ENCODE measurements at regions not wholly inside any gene's neighbourhood (a gene's known extent, or its start where the extent isn't known, plus 50 kb on each side); places are given as distances from the start of the nearest gene placed in this dataset.

DNA sequence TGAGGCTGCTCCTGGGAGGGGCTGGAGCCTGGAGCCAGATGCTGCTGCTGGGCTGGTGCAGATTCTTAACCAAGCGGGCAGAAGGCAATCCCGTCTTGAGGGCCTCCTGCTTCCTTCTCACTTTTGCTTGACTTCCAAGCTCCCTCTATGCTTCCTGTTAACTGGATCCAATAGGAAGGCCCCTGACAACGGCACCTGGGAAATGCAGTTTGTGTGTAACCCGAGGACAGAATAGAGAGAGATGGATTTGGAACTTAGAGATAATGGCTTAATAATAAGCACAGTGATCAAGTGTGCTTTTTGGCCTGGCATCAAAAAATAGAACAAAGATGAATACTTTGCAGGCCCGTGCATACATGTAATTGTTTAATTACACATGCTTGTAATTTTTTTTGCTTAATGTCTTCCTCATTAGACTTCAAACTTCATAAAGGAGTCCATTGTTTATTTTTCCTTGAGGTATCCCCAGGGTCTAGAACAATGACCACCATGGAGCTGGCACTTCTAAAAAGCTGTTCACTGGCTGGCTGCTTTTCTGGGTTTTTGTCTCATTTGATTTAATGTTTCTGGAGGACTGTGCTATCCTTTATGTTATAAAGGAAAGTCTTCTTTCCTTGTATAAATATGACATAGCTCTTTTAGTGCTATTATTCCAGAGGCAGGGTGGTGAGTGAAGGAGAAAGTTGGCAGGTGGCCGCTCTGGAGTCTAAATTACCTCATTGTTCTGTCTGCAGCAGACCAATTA lies 63.3 kb upstream of the MITF start (continued):
- TF ChIP-seq, protein P1, sequence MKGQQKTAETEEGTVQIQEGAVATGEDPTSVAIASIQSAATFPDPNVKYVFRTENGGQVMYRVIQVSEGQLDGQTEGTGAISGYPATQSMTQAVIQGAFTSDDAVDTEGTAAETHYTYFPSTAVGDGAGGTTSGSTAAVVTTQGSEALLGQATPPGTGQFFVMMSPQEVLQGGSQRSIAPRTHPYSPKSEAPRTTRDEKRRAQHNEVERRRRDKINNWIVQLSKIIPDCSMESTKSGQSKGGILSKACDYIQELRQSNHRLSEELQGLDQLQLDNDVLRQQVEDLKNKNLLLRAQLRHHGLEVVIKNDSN (IDR thresholded peaks at IDR 0.05; ENCODE audit: borderline replicate concordance, extremely low read length, insufficient read depth, low read depth, low read length) = no peak
- TF ChIP-seq SMAD1 (IDR thresholded peaks at IDR 0.05; ENCODE audit: low read depth, partially characterized antibody) = no peak
- TF ChIP-seq TCF7 (IDR thresholded peaks at IDR 0.05; ENCODE audit: borderline replicate concordance) = no peak

DNA sequence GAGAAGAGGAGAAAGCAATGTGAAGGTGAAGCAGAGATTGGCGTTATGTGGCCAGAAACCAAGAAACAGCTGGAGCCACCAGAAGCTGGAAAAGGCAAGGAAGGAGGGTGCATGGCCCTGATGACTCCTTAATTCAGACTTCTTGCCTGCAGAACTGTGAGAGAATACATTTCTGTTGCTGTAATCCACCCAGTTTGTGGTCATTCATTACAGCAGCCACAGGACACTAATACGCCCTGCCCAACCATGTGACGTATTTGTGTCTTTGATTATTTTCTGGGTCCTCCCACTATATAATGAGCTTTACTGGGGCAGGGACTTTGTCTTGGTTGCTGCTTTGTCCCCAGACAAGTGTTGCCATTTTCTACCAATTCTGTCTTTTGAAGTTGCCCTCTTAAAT lies 64.5 kb upstream of the MITF start:
- Histone ChIP-seq H3K9me3 (replicated peaks; ENCODE audit: control insufficient read depth, insufficient read depth, low read length) (no peaks in the 10 kb centered on the region), H3K4me3 (no peak overlapping the region), H3K4me2 (ENCODE audit: control insufficient read depth, insufficient read depth) (no peak overlapping the region), H3K9ac (ENCODE audit: control insufficient read depth, insufficient read depth, low read length) (no peak overlapping the region), H3K27me3 (replicated peaks in 1 of 2; ENCODE audit: control insufficient read depth in 2 of 2, insufficient read depth in 2 of 2, low read length in 1 of 2) (no peaks in the 10 kb centered on the region), H4K20me1 (ENCODE audit: control insufficient read depth, insufficient read depth) (no peaks in the 10 kb centered on the region), H2AFZ (ENCODE audit: control insufficient read depth, low read depth, low read length) (no peak overlapping the region), H3K4me1 (ENCODE audit: control insufficient read depth, insufficient read depth, low read length) (no peaks in the 10 kb centered on the region), H3K79me2 (ENCODE audit: control insufficient read depth, insufficient read depth, low read length) (no peaks in the 10 kb centered on the region), H3K27ac (ENCODE audit: control insufficient read depth, insufficient read depth) (no peak overlapping the region), H3K36me3 (ENCODE audit: control insufficient read depth in 2 of 2, insufficient read depth in 2 of 2, low read length in 1 of 2) (no peaks in the 10 kb centered on the region)
- WGBS (ENCODE audit: insufficient coverage, insufficient replicate concordance, low lambda C conversion rate, missing lambda C conversion rate) = 37% methylated on average over 3 of the region's 3 CpGs
- no peak for TF ChIP-seq BHLHE40 (IDR thresholded peaks at IDR 0.05; ENCODE audit: borderline replicate concordance in 1 of 2, low read depth in 2 of 2, low read length in 1 of 2)
- no peak for TF ChIP-seq YBX1 (IDR thresholded peaks at IDR 0.05)
- TF ChIP-seq BACH1 (IDR thresholded peaks at IDR 0.05; ENCODE audit: borderline replicate concordance) = no peak
- TF ChIP-seq IRF4 (IDR thresholded peaks at IDR 0.05; ENCODE audit: low read depth, low read length) = no peak
- no peak for TF ChIP-seq MTA2 (IDR thresholded peaks at IDR 0.05; ENCODE audit: low read depth)
- no peak for TF ChIP-seq SMAD5 (IDR thresholded peaks at IDR 0.05; ENCODE audit: low read depth)
- TF ChIP-seq HDAC2 (IDR thresholded peaks at IDR 0.05) = no peak
- TF ChIP-seq IKZF1 (conservative IDR thresholded peaks at IDR 0.05) = no peak
- no peak for TF ChIP-seq E2F4 (IDR thresholded peaks at IDR 0.05; ENCODE audit: low read depth, low read length)
- no peak for TF ChIP-seq CBFB (IDR thresholded peaks at IDR 0.05; ENCODE audit: low read depth)
- TF ChIP-seq BRCA1 (IDR thresholded peaks at IDR 0.05; ENCODE audit: low read depth, low read length) = no peak
- ChIA-PET CTCF (interaction anchor here (1.0 kb wide), 1 partner anchor 354 kb away, joined by 3 read pairs; no protein-coding TSS in a partner anchor), POLR2A (no interaction called here), RAD21 (ENCODE audit: unreplicated experiment) (no interaction called here), SMC1A (ENCODE audit: uncharacterized antibody, unreplicated experiment) (interaction anchor here (1.2 kb wide), 1 partner anchor 119 kb away, joined by 3 read pairs; no protein-coding TSS in a partner anchor)
- DNase-seq (ENCODE audit: low read depth, low spot score) (no peak), FAIRE-seq (no peak), ATAC-seq (no peak)
- in situ Hi-C loops (cut with MboI) = loop anchor here (5.0 to 10.0 kb wide), 3 partner anchors 352 to 550 kb away; partner anchors contain the start of gene LMOD3
- intact Hi-C loops (cut with micrococcal nuclease; ENCODE audit: unreplicated experiment) = loop anchor here (5.0 kb wide), 1 partner anchor 247 kb away; no protein-coding TSS in a partner anchor
- no TSS peak for BruUV-seq (replicated peaks)
